ENCODE measurements at regions not wholly inside any gene's neighbourhood (a gene's known extent, or its start where the extent isn't known, plus 50 kb on each side); places are given as distances from the start of the nearest gene placed in this dataset.

DNA sequence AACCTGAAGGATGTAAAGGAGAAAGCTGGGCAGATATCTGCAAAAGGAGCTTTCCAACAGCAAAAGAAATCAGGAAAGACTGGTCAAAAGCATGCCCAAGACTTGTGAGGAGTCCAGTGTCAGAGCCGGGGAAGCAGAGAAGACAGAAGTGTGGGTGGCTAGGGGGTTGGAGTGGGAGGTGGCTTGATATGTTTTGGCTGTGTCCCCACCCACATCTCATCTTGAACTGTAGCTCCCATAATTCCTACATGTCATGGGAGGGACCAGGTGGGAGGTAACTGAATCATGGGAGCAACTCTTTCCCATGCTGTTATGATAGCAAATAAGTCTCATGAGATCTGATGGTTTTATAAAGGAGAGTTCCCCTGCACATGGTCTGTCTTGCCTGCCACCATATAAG, 84.9 kb downstream of the INHBA start:
- TF ChIP-seq, protein P1, sequence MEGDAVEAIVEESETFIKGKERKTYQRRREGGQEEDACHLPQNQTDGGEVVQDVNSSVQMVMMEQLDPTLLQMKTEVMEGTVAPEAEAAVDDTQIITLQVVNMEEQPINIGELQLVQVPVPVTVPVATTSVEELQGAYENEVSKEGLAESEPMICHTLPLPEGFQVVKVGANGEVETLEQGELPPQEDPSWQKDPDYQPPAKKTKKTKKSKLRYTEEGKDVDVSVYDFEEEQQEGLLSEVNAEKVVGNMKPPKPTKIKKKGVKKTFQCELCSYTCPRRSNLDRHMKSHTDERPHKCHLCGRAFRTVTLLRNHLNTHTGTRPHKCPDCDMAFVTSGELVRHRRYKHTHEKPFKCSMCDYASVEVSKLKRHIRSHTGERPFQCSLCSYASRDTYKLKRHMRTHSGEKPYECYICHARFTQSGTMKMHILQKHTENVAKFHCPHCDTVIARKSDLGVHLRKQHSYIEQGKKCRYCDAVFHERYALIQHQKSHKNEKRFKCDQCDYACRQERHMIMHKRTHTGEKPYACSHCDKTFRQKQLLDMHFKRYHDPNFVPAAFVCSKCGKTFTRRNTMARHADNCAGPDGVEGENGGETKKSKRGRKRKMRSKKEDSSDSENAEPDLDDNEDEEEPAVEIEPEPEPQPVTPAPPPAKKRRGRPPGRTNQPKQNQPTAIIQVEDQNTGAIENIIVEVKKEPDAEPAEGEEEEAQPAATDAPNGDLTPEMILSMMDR (IDR thresholded peaks at IDR 0.05), result no peak
- TF ChIP-seq POLR2A (IDR thresholded peaks at IDR 0.05) (no peak), POLR2AphosphoS5 (IDR thresholded peaks at IDR 0.05) (no peak)

Data from breast epithelium (tissue), 3 donors.